ENCODE measurements at regions not wholly inside any gene's neighbourhood (a gene's known extent, or its start where the extent isn't known, plus 50 kb on each side); places are given as distances from the start of the nearest gene placed in this dataset.

- no peak overlapping the region for H3K9ac ChIP-seq (ENCODE audit: low read length)
- H3K9me3 ChIP-seq (ENCODE audit: control insufficient read depth, low read depth, low read length), result no peaks in the 10 kb centered on the region
- no peak overlapping the region for H3K27ac ChIP-seq (ENCODE audit: low read length)
- no peaks in the 10 kb centered on the region for H3K27me3 ChIP-seq (ENCODE audit: control insufficient read depth, insufficient read depth, low read length)
- no peak overlapping the region for H3K4me3 ChIP-seq (ENCODE audit: low read length)
- no peaks in the 10 kb centered on the region for H3K36me3 ChIP-seq (ENCODE audit: control insufficient read depth, low read depth, low read length)
- H3K4me1 ChIP-seq (ENCODE audit: control insufficient read depth, low read depth, low read length), result no peaks in the 10 kb centered on the region
Observed at GRCh38 chr4:122027203-122027602, 75.3 kb upstream of the TRPC3 start.

DNA sequence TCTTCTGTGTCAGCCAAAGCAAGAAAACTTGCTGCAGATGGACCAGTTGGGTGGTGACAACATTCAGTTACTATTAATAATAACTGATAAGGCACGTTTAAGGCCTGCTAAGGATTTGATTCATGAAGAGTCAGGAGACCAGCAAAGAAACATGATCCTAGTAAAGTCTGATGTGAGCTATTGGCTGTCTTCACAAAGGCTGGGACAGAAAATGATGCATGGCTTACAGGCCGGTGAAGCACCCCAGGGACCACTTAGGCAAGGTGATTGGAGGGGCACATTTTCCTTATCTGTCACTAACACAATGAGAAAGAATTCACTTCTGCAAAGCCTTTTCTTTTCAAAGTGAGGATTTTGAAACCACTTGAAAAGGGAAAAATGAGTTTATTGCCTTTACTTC lies 65.4 kb upstream of the TRPC3 start:
- Histone ChIP-seq H3K27ac (ENCODE audit: low read length) (no peak overlapping the region), H3K9me3 (ENCODE audit: control insufficient read depth, low read depth, low read length) (no peaks in the 10 kb centered on the region), H3K4me1 (ENCODE audit: control insufficient read depth, low read depth, low read length) (no peaks in the 10 kb centered on the region), H3K27me3 (ENCODE audit: control insufficient read depth, insufficient read depth, low read length) (no peaks in the 10 kb centered on the region), H3K36me3 (ENCODE audit: control insufficient read depth, low read depth, low read length) (no peaks in the 10 kb centered on the region), H3K4me3 (ENCODE audit: low read length) (no peak overlapping the region), H3K9ac (ENCODE audit: low read length) (no peak overlapping the region)

DNA sequence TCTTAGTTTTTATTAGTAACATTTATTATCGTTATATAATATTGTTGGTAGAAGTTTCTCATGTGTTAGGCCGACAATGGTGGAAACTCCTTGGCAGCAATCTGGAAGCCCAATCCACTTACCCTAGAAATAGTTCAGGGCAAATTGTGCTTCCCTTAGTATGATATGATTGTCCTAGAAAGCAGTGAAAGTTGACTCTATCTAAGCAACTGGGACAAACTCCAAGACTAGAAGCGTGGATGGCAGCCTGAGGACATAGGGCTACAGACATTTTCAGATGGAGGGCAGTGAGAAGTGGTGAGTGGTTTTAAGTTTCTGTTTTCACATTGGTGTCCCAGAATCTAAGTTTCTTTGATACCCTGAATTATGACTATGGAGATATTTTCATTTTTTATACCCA lies 63.3 kb upstream of the TRPC3 start:
- no peak overlapping the region for H3K9ac ChIP-seq (ENCODE audit: low read length)
- H3K27me3 ChIP-seq (ENCODE audit: control insufficient read depth, insufficient read depth, low read length), result no peaks in the 10 kb centered on the region
- H3K36me3 ChIP-seq (ENCODE audit: control insufficient read depth, low read depth, low read length), result no peaks in the 10 kb centered on the region
- H3K9me3 ChIP-seq (ENCODE audit: control insufficient read depth, low read depth, low read length), result no peaks in the 10 kb centered on the region
- H3K27ac ChIP-seq (ENCODE audit: low read length), result no peak overlapping the region
- H3K4me3 ChIP-seq (ENCODE audit: low read length), result no peak overlapping the region
- H3K4me1 ChIP-seq (ENCODE audit: control insufficient read depth, low read depth, low read length), result no peaks in the 10 kb centered on the region

GRCh38 chr4:122012735-122013134 lies 60.9 kb upstream of the TRPC3 start:
- no peaks in the 10 kb centered on the region for H3K4me1 ChIP-seq (ENCODE audit: control insufficient read depth, low read depth, low read length)
- H3K27me3 ChIP-seq (ENCODE audit: control insufficient read depth, insufficient read depth, low read length), result no peaks in the 10 kb centered on the region
- H3K36me3 ChIP-seq (ENCODE audit: control insufficient read depth, low read depth, low read length), result no peaks in the 10 kb centered on the region
- H3K4me3 ChIP-seq (ENCODE audit: low read length), result no peak overlapping the region
- H3K9ac ChIP-seq (ENCODE audit: low read length), result no peak overlapping the region
- no peaks in the 10 kb centered on the region for H3K9me3 ChIP-seq (ENCODE audit: control insufficient read depth, low read depth, low read length)
- no peak overlapping the region for H3K27ac ChIP-seq (ENCODE audit: low read length)

- Histone ChIP-seq H3K9me3 (ENCODE audit: control insufficient read depth, low read depth, low read length) (no peaks in the 10 kb centered on the region), H3K9ac (ENCODE audit: low read length) (no peak overlapping the region), H3K27me3 (ENCODE audit: control insufficient read depth, insufficient read depth, low read length) (no peaks in the 10 kb centered on the region), H3K36me3 (ENCODE audit: control insufficient read depth, low read depth, low read length) (no peaks in the 10 kb centered on the region), H3K4me3 (ENCODE audit: low read length) (no peak overlapping the region), H3K27ac (ENCODE audit: low read length) (no peak overlapping the region), H3K4me1 (ENCODE audit: control insufficient read depth, low read depth, low read length) (no peaks in the 10 kb centered on the region)
Observed at GRCh38 chr4:122010610-122011009, 58.8 kb upstream of the TRPC3 start.

DNA sequence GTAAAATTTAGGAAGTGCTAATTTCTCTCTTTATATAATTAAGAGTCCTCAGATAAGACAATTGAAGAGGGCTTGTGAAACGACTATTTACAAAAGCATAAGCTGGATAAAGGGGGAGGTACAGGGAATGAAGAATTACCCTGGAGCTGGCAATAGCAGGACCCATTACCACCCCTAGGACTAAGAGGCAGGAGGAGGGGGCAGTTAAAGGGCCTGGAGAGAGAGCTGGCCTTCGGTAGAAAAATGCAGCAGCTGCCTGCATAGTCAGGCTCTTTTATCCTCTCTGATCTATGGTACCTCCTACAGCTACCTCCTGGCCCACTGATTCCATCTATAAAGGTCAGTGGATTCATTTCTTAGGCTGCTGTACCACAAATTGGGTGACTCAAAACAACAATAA lies 57.7 kb upstream of the TRPC3 start:
- H3K36me3 ChIP-seq (ENCODE audit: control insufficient read depth, low read depth, low read length), result no peaks in the 10 kb centered on the region
- no peaks in the 10 kb centered on the region for H3K27me3 ChIP-seq (ENCODE audit: control insufficient read depth, insufficient read depth, low read length)
- no peaks in the 10 kb centered on the region for H3K4me1 ChIP-seq (ENCODE audit: control insufficient read depth, low read depth, low read length)
- no peak overlapping the region for H3K9ac ChIP-seq (ENCODE audit: low read length)
- H3K4me3 ChIP-seq (ENCODE audit: low read length), result no peak overlapping the region
- no peak overlapping the region for H3K27ac ChIP-seq (ENCODE audit: low read length)
- no peaks in the 10 kb centered on the region for H3K9me3 ChIP-seq (ENCODE audit: control insufficient read depth, low read depth, low read length)

DNA sequence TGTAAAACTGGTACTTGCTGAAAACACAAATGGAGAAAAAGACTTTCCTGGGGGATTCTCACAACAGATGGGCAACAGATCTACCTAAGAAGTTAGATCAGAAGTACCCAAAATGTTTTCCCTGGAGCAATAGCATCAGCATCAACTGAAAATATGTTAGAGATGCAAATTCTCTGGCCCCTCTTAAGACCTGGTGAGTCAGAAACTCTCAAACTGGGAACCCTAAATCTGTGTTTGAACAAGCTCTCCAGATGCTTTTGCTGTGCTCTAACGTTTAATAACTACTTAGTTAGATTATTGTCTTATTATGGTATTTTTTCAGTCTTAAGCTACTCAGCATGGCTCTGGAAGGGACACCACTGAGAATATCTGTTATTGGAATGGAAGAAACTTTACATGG lies 55.2 kb upstream of the TRPC3 start:
- H3K9me3 ChIP-seq (ENCODE audit: control insufficient read depth, low read depth, low read length), result no peaks in the 10 kb centered on the region
- no peak overlapping the region for H3K4me3 ChIP-seq (ENCODE audit: low read length)
- no peak overlapping the region for H3K9ac ChIP-seq (ENCODE audit: low read length)
- H3K27me3 ChIP-seq (ENCODE audit: control insufficient read depth, insufficient read depth, low read length), result no peaks in the 10 kb centered on the region
- H3K4me1 ChIP-seq (ENCODE audit: control insufficient read depth, low read depth, low read length), result no peaks in the 10 kb centered on the region
- H3K36me3 ChIP-seq (ENCODE audit: control insufficient read depth, low read depth, low read length), result no peaks in the 10 kb centered on the region
- H3K27ac ChIP-seq (ENCODE audit: low read length), result no peak overlapping the region

DNA sequence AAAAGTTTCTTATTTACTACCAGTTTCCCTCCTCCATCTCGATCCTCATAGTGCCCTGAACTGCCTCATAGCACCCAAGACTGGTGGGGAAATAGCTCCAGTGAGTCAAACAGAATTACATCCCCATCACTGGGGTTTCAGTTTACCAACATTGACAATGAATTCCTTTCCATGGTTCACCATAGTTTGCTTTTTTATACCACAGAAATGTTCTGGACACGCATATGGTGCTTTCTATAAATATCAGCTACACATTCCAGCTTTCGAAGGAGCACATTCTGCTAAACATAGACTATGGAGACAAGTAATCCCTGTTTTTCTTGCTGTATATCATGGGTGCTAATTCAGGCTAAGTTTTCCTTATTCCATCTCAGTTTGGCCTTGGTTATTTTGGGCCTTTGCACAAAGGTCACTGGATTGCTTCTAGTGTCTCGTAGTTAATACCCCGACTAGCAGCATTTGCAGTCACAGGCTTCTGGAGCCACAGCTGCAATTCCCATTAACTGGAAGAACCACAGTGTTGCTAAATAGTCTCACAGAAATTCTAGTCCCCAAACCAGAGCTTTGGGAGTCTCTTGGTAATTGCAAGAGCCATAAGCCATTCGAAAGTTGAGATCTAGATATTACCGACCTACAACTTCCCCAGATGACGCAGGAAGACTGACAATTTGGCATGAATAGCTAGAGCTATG lies 53.4 kb upstream of the TRPC3 start:
- no peak overlapping the region for H3K9ac ChIP-seq (ENCODE audit: low read length)
- H3K27ac ChIP-seq (ENCODE audit: low read length), result no peak overlapping the region
- H3K4me1 ChIP-seq (ENCODE audit: control insufficient read depth, low read depth, low read length), result no peaks in the 10 kb centered on the region

DNA sequence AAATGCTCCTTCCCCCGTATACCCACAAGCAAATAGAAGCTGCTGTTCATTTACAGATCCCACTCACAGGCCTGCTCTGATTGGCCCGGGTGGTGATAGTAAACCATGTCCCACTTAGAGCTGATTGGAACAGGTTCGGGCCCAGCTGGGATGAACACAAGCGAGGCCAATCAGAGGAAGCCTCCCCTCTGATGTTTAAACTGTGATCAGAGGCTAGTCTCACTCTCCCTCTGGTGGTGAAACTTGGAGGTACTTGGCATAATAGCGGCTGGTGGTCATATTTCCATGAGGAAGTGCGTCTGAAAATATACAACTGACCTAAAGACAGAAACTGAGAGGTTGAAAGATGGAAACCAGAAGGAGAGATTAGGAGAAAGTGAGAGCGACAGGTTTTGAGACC lies 51.5 kb upstream of the TRPC3 start:
- Histone ChIP-seq H3K27me3 (ENCODE audit: control insufficient read depth, insufficient read depth, low read length) (no peaks in the 10 kb centered on the region), H3K27ac (ENCODE audit: low read length) (no peak overlapping the region), H3K9me3 (ENCODE audit: control insufficient read depth, low read depth, low read length) (no peaks in the 10 kb centered on the region), H3K4me1 (ENCODE audit: control insufficient read depth, low read depth, low read length) (no peaks in the 10 kb centered on the region), H3K9ac (ENCODE audit: low read length) (no peak overlapping the region), H3K4me3 (ENCODE audit: low read length) (no peak overlapping the region), H3K36me3 (ENCODE audit: control insufficient read depth, low read depth, low read length) (no peaks in the 10 kb centered on the region)

More for the DNA sequence above, 53.4 kb upstream of the TRPC3 start:
- Histone ChIP-seq H3K36me3 (ENCODE audit: control insufficient read depth, low read depth, low read length) (no peaks in the 10 kb centered on the region), H3K4me3 (ENCODE audit: low read length) (no peak overlapping the region), H3K9me3 (ENCODE audit: control insufficient read depth, low read depth, low read length) (no peaks in the 10 kb centered on the region), H3K27me3 (ENCODE audit: control insufficient read depth, insufficient read depth, low read length) (no peaks in the 10 kb centered on the region)
